CD4-positive, CD25-positive, alpha-beta regulatory T cell (primary cell): ENCODE measurements at regions not wholly inside any gene's neighbourhood (a gene's known extent, or its start where the extent isn't known, plus 50 kb on each side); places are given as distances from the start of the nearest gene placed in this dataset.

ENCODE experiments used
- ATAC-seq, 2 donors: fragments of 150-1000 bp; cut with Tn5 transposase; one replicate each; pipeline ENCODE4 v1.10.0; 2021; ENCODE audit warnings: low read depth in 2 of 2, moderate number of reproducible peaks in 2 of 2, moderate library complexity in 1 of 2
- DNase-seq, 3 donors: peaks; one replicate each; pipeline versions ENCODE4 v3.0.0 to v3.0.0-alpha.2; 2012 to 2022; ENCODE audit warnings: mixed read lengths in 1 of 3
- H3K27ac ChIP-seq: one replicate; pipeline ENCODE4 v1.7.0; 2013; ENCODE audit warnings: mild to moderate bottlenecking, low read length; ENCODE audit not compliant: insufficient read depth, poor library complexity, severe bottlenecking
- H3K27me3 ChIP-seq: one replicate; pipeline ENCODE4 v1.7.0; 2013; ENCODE audit warnings: low read length; ENCODE audit not compliant: control insufficient read depth, insufficient read depth
- H3K36me3 ChIP-seq: one replicate; pipeline ENCODE4 v1.7.0; 2013; ENCODE audit warnings: mild to moderate bottlenecking, low read length, moderate library complexity; ENCODE audit not compliant: control insufficient read depth, insufficient read depth
- H3K4me1 ChIP-seq: 2 replicates; pipeline ENCODE4 v1.7.0; 2013; ENCODE audit warnings: mild to moderate bottlenecking, low read length; ENCODE audit not compliant: insufficient read depth, control insufficient read depth, poor library complexity, severe bottlenecking
- H3K4me3 ChIP-seq: one replicate; pipeline ENCODE4 v1.7.0; 2013; ENCODE audit warnings: low read depth, mild to moderate bottlenecking, low read length, moderate library complexity
- H3K9me3 ChIP-seq, 2 experiments: 1 replicate in 1 of 2; 2 replicates in 1 of 2; pipeline ENCODE4 v1.7.0; 2013; ENCODE audit warnings: low read length in 2 of 2, mild to moderate bottlenecking in 1 of 2, moderate library complexity in 1 of 2; ENCODE audit not compliant: control insufficient read depth in 2 of 2
- H3K27ac Mint-ChIP-seq, 3 donors: one replicate each; pipeline ENCODE4 v1.8.0; 2020 to 2022; ENCODE audit warnings: mild to moderate bottlenecking in 3 of 3, mixed read lengths in 3 of 3, moderate library complexity in 2 of 3
- H3K27me3 Mint-ChIP-seq: one replicate; pipeline ENCODE4 v1.8.0; 2022; ENCODE audit warnings: mild to moderate bottlenecking, mixed read lengths
- H3K36me3 Mint-ChIP-seq: one replicate; pipeline ENCODE4 v1.8.0; 2020; ENCODE audit warnings: mixed read lengths
- H3K4me1 Mint-ChIP-seq, 4 donors: one replicate each; pipeline ENCODE4 v1.8.0; 2020 to 2022; ENCODE audit warnings: mixed read lengths in 4 of 4, mild to moderate bottlenecking in 1 of 4
- H3K4me3 Mint-ChIP-seq, 4 donors: one replicate each; pipeline ENCODE4 v1.8.0; 2020 to 2022; ENCODE audit warnings: mild to moderate bottlenecking in 4 of 4, mixed read lengths in 4 of 4, moderate library complexity in 3 of 4
- H3K9me3 Mint-ChIP-seq, 7 donors: one replicate each; pipeline ENCODE4 v1.8.0; 2020 to 2022; ENCODE audit warnings: mixed read lengths in 7 of 7, mild to moderate bottlenecking in 3 of 7, moderate library complexity in 2 of 7

DNA sequence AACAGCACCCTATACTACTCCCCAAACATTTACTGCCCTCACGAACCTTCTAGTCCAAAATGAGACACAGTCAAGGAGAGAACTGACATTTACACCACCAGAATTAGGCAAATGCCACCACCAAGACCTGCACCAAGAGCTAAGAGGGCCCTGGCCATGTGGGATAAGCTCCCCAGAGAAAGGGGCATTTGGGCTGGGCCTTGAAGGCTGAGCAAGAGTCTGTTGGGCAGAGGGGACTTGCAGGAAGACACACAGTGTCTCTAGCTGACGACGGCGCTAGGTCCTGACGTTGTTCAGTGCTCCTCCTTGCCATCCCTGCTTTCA is 326.4 kb upstream of the ZMIZ1 start:
- Histone ChIP-seq H3K9me3 (no peaks in the 10 kb centered on the region), H3K27me3 (no peaks in the 10 kb centered on the region), H3K4me1 (no peaks in the 10 kb centered on the region), H3K4me3 (no peak overlapping the region), H3K36me3 (no peaks in the 10 kb centered on the region), H3K27ac (no peak overlapping the region)
- Mint-ChIP-seq H3K27me3 (peaks cover 15% of the 10 kb centered on the region), H3K4me1 (peaks cover 0 to 12% (median 0%) of the 10 kb centered on the region in 4 donors), H3K36me3 (no peaks in the 10 kb centered on the region), H3K9me3 (no peaks in the 10 kb centered on the region), H3K27ac (no peak overlapping the region), H3K4me3 (no peak overlapping the region)
- DNase-seq, result no peak
- no peak for ATAC-seq

DNA sequence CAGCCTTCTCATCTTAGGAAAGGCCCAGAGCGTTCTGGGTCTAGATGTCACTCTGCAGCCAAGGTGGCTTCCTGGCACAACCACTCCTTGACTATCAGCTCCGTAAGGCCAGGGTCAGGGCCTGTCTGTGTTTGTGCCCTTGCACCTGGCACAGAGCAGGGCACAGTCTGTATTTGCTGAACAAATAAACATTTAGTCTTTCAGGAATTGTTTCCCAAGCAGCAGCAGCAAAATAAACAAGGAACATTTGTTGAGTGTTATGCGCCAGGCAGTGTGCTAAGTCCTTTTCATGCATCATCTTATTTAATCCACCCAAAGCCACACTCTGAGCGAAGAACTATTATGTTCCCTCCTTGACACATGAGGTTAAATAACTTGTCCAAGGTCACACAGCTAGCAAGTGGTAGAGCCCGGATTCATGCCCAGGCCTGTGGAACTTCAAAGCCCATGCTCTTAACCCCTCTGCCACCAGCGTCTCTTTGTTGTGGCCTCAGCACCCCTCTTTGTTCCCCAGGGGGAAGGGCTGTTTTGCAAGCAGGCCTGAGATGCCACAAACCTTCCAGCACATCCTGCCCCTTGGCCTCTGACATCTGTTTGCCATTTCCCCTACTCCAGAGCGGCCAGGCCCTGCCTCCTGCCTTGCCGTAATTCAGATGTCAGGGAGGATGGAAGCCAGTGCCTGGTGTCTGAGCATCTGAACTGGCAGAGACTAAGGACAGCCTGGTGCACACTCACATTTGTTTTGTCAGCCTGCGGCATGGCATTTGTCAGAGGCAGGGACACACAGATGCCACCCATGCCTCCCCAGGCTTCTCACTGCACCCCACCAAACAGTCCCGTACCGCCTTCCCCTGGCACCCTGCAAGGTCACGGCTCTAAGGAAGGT is 325.8 kb upstream of the ZMIZ1 start:
- Mint-ChIP-seq H3K9me3 (no peaks in the 10 kb centered on the region), H3K27me3 (peaks cover 13% of the 10 kb centered on the region), H3K27ac (no peak overlapping the region), H3K4me1 (peaks cover 0 to 12% (median 0%) of the 10 kb centered on the region in 4 donors), H3K36me3 (no peaks in the 10 kb centered on the region), H3K4me3 (no peak overlapping the region)
- DNase-seq, result peak in 1 of 3 donors; percentile 42
- Histone ChIP-seq H3K27me3 (no peaks in the 10 kb centered on the region), H3K4me3 (no peak overlapping the region), H3K27ac (no peak overlapping the region), H3K4me1 (no peaks in the 10 kb centered on the region), H3K9me3 (no peaks in the 10 kb centered on the region), H3K36me3 (no peaks in the 10 kb centered on the region)
- ATAC-seq, result no peak

DNA sequence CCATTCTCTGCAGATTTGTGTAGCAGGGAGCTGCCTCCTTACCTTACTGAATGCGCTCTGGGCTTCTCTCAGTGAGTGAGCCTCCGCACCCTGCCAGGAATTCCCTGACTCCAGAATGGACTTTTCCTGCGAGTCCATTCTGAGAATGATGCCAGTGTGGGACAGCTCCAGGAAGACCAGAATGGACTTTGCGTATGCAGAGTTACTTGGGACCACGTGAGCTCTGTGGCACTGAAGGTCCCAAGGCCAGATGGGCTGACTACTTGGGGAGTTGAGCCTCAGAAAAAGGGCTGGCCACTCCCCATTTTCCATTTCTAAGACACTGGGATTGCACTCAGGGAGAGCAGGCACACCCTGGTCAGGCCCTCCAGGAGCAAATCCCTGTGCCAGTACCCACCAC is 324.7 kb upstream of the ZMIZ1 start:
- Histone ChIP-seq H3K4me1 (no peaks in the 10 kb centered on the region), H3K4me3 (no peak overlapping the region), H3K27ac (no peak overlapping the region), H3K9me3 (no peaks in the 10 kb centered on the region), H3K36me3 (no peaks in the 10 kb centered on the region), H3K27me3 (no peaks in the 10 kb centered on the region)
- peaks cover 0 to 12% (median 0%) of the 10 kb centered on the region in 4 donors for H3K4me1 Mint-ChIP-seq
- H3K27ac Mint-ChIP-seq, result no peak overlapping the region
- no peak overlapping the region for H3K4me3 Mint-ChIP-seq
- no peaks in the 10 kb centered on the region for H3K9me3 Mint-ChIP-seq
- no peak for ATAC-seq
- DNase-seq, result no peak
- no peaks in the 10 kb centered on the region for H3K36me3 Mint-ChIP-seq
- H3K27me3 Mint-ChIP-seq, result peaks cover 6% of the 10 kb centered on the region

DNA sequence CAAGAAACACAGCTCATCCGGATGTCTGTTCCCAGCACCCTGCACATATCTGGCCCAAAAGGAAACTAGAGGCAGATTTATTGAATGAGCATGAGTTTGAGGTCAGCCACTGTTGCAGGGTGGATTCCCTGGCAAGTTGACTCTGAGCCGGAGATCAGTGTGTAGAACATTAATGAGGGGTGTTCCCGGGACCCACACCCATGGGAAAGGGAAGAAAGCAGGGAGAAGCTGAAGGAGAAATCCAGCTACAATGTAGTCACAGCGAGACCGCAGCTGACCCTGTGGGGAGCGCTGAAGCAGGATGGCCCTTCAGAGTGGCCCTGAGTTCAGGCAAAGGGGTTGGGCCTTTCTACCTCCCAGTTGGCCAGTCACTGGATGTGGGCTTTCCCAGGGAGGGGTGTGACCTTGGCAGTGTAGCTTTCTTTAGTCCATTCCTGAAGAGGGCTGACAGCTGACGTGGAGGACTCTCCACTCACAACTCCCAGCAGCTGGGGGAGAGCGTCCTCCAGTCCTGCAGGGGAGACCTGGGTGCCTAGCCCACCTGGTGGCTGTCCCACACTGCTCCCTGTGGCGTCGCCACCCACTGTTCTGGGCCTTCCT is 324.2 kb upstream of the ZMIZ1 start:
- H3K36me3 ChIP-seq, result no peaks in the 10 kb centered on the region
- H3K4me3 ChIP-seq, result no peak overlapping the region
- H3K27ac Mint-ChIP-seq, result no peak overlapping the region
- no peaks in the 10 kb centered on the region for H3K9me3 Mint-ChIP-seq
- H3K9me3 ChIP-seq, result no peaks in the 10 kb centered on the region
- H3K27ac ChIP-seq, result no peak overlapping the region
- no peaks in the 10 kb centered on the region for H3K36me3 Mint-ChIP-seq
- peaks cover 5% of the 10 kb centered on the region for H3K27me3 Mint-ChIP-seq
- H3K4me1 Mint-ChIP-seq, result peaks cover 0 to 12% (median 0%) of the 10 kb centered on the region in 4 donors
- no peaks in the 10 kb centered on the region for H3K27me3 ChIP-seq
- H3K4me3 Mint-ChIP-seq, result no peak overlapping the region
- ATAC-seq (peak in 1 of 2 donors; percentile 18), DNase-seq (no peak)
- H3K4me1 ChIP-seq, result no peaks in the 10 kb centered on the region

DNA sequence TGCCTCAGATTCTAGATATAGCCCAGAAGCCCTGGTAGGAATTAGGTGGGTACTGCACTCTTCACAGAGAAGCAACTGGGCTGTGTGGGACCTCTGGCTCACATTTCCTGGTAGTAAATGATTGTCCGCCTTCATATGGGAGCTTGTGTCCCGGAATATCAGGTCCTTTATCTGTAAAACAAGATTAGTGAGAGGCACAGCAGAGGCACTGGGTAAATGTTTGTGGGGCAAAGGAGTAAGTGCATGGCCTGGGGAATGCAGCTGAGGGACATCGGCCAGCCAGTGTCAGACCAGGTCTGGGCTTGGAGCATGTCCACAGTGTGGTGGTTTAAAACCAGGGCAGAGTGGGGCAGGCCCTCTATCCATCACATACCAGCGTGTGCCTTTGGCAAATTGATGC is 323.3 kb upstream of the ZMIZ1 start:
- Mint-ChIP-seq H3K36me3 (no peaks in the 10 kb centered on the region), H3K27ac (no peak overlapping the region), H3K9me3 (no peaks in the 10 kb centered on the region), H3K4me3 (no peak overlapping the region), H3K4me1 (peaks cover 0 to 12% (median 0%) of the 10 kb centered on the region in 4 donors), H3K27me3 (peaks cover 5% of the 10 kb centered on the region)
- Histone ChIP-seq H3K27ac (no peak overlapping the region), H3K9me3 (no peaks in the 10 kb centered on the region), H3K27me3 (no peaks in the 10 kb centered on the region), H3K4me3 (no peak overlapping the region), H3K36me3 (no peaks in the 10 kb centered on the region), H3K4me1 (no peaks in the 10 kb centered on the region)
- ATAC-seq, result no peak
- DNase-seq, result no peak

DNA sequence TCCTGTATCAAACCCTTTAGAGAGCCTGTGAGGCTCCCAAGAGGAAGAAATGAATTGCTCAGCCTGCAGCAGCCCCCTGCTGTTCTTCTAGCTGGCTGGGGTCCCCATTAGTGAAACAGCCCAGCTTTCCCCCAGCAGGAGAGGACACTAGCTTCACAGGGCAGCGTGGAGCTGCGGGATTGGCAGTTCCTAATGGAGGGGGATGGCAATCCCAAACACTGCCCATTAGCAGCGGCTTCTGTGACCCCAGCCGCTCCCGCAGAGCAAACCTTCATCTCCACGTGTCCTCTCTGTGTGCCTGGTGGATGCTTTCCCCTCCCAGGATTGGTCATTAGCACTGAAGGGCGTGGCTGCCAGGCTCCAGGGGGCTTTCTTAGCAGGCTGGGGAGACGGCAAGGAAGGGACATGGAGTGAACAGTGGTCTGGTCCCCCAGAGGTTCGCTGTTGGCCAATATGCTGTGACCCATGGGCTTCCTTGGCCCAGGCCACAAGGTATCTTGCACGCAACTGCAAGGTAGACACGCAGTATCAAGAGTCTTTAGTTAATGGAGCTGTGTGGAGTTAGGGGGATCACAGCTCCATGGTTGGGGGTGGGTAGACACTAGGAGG is 322.5 kb upstream of the ZMIZ1 start:
- peaks cover 5% of the 10 kb centered on the region for H3K27me3 Mint-ChIP-seq
- DNase-seq (no peak), ATAC-seq (no peak)
- Histone ChIP-seq H3K4me1 (no peaks in the 10 kb centered on the region), H3K9me3 (no peaks in the 10 kb centered on the region), H3K27me3 (no peaks in the 10 kb centered on the region), H3K27ac (no peak overlapping the region), H3K4me3 (no peak overlapping the region), H3K36me3 (no peaks in the 10 kb centered on the region)
- H3K4me3 Mint-ChIP-seq, result no peak overlapping the region
- H3K27ac Mint-ChIP-seq, result peak overlapping the region in 1 of 3 donors; percentile 65
- H3K4me1 Mint-ChIP-seq, result peaks cover 0 to 12% (median 0%) of the 10 kb centered on the region in 4 donors
- no peaks in the 10 kb centered on the region for H3K36me3 Mint-ChIP-seq
- no peaks in the 10 kb centered on the region for H3K9me3 Mint-ChIP-seq

DNA sequence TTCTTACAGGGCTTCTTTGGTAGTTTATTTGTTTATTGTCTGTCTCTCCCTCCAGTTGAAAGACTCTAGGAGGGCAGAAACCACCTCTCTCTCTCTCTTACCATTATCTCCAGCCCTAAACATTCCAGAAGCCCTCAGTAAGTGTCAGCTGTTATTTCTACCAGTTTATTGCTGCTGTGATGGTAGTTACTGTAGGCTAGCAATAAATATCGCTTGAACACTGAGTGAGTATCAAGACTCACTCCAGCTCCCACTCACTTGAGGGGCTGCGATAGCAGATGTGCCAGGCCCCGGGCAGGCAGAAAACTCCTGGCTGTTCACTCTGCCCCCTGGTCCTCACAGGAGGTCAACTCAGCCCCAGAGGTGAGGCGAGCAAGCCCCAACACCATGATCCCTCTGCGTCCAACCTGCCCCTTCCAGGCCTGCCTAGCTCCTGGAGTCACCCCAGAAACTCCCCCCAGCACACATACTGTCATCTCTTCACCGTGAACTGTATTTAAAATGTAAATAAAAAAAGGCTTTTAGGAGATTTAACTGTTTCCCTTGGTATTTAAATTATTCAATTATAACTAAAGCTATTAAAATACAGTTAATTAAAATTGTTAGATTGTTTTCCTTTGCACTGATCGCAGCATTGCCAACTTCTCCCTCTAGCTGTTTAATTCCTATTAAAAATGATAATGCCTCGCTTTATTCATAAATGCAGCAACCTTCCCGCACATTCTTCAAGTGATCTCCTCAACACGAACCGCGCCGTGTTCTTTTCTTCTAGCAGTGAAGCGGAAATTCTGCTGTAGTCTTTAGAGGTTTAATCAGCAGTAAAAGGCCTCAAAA is 321.1 kb upstream of the ZMIZ1 start:
- H3K27me3 ChIP-seq, result no peaks in the 10 kb centered on the region
- no peak for DNase-seq
- no peaks in the 10 kb centered on the region for H3K4me1 ChIP-seq
- Mint-ChIP-seq H3K27me3 (peaks cover 13% of the 10 kb centered on the region), H3K4me3 (no peak overlapping the region), H3K36me3 (no peaks in the 10 kb centered on the region), H3K4me1 (peaks cover 0 to 9% (median 0%) of the 10 kb centered on the region in 4 donors), H3K27ac (no peak overlapping the region), H3K9me3 (no peaks in the 10 kb centered on the region)
- H3K36me3 ChIP-seq, result no peaks in the 10 kb centered on the region
- H3K9me3 ChIP-seq, result no peaks in the 10 kb centered on the region
- no peak overlapping the region for H3K27ac ChIP-seq
- no peak overlapping the region for H3K4me3 ChIP-seq
- no peak for ATAC-seq
